SK-N-SH treated with all-trans-retinoic acid at 6 μM for 48 hours (cell line): ENCODE measurements at regions not wholly inside any gene's neighbourhood (a gene's known extent, or its start where the extent isn't known, plus 50 kb on each side); places are given as distances from the start of the nearest gene placed in this dataset.

Experiments used
- ATAC-seq: fragments of 200-7000 bp; cut with Tn5 transposase; 3 replicates; pipeline ENCODE4 v1.9.1; 2020; ENCODE audit warnings: mild to moderate bottlenecking, moderate library complexity
- ARNTL ChIP-seq: fragments of 450-650 bp; formaldehyde crosslinking; IDR thresholded peaks from 2 replicates; pipeline ENCODE4 v1.5.0; 2020; ENCODE audit warnings: low read depth, mild to moderate bottlenecking, moderate library complexity, borderline replicate concordance
- BACH2 ChIP-seq: fragments of 250-450 bp; sonication (Bioruptor Pico); IDR thresholded peaks from 2 replicates; pipeline ENCODE4 v1.9.0; 2021; ENCODE audit warnings: mild to moderate bottlenecking, borderline replicate concordance
- CSDC2 ChIP-seq: fragments of 250-450 bp; sonication (Bioruptor Pico); IDR thresholded peaks from 2 replicates; pipeline ENCODE4 v1.5.0; 2020; ENCODE audit warnings: mild to moderate bottlenecking, moderate library complexity
- ISL1 ChIP-seq: fragments of 250-450 bp; sonication (Bioruptor Pico); IDR thresholded peaks from 2 replicates; pipeline ENCODE4 v2.1.2; 2022; ENCODE audit warnings: mild to moderate bottlenecking, moderate library complexity
- OSR1 ChIP-seq: fragments of 250-450 bp; sonication (Bioruptor Pico); IDR thresholded peaks from 2 replicates; pipeline ENCODE4 v1.8.0; 2022; ENCODE audit warnings: moderate library complexity, mild to moderate bottlenecking, inconsistent platforms
- PPARA ChIP-seq: fragments of 250-450 bp; sonication (Bioruptor Pico); IDR thresholded peaks from 2 replicates; pipeline ENCODE4 v1.5.0; 2020; ENCODE audit warnings: mild to moderate bottlenecking, borderline replicate concordance
- RARB ChIP-seq: fragments of 250-450 bp; sonication (Bioruptor Pico); IDR thresholded peaks from 2 replicates; pipeline ENCODE4 v1.8.0; 2021; ENCODE audit warnings: mild to moderate bottlenecking, moderate library complexity
- SNAI2 ChIP-seq: fragments of 250-450 bp; sonication (Bioruptor Pico); IDR thresholded peaks from 2 replicates; pipeline ENCODE4 v1.5.0; 2020; ENCODE audit warnings: mild to moderate bottlenecking, moderate library complexity
- TCF4 ChIP-seq: fragments of 250-450 bp; sonication (Bioruptor Pico); IDR thresholded peaks from 2 replicates; pipeline ENCODE4 v1.8.0; 2021; ENCODE audit warnings: mild to moderate bottlenecking, moderate library complexity, borderline replicate concordance
- TOX ChIP-seq: fragments of 250-450 bp; sonication (Bioruptor Pico); IDR thresholded peaks from 2 replicates; pipeline ENCODE4 v1.8.0; 2021; ENCODE audit warnings: mild to moderate bottlenecking, moderate library complexity, borderline replicate concordance
- ZC3H10 ChIP-seq: fragments of 250-450 bp; sonication (Bioruptor Pico); IDR thresholded peaks from 2 replicates; pipeline ENCODE4 v1.5.1; 2021; ENCODE audit warnings: mild to moderate bottlenecking, moderate library complexity
- ZFP30 ChIP-seq: fragments of 450-650 bp; formaldehyde crosslinking; IDR thresholded peaks from 2 replicates; pipeline ENCODE4 v1.5.0; 2022; ENCODE audit warnings: mild to moderate bottlenecking, moderate library complexity
- ZNF565 ChIP-seq: fragments of 450-650 bp; formaldehyde crosslinking; conservative IDR thresholded peaks from 2 replicates; pipeline ENCODE4 v1.5.0; 2020; ENCODE audit warnings: low read depth, mild to moderate bottlenecking, moderate library complexity
- ZNF70 ChIP-seq: fragments of 450-650 bp; formaldehyde crosslinking; IDR thresholded peaks from 2 replicates; pipeline ENCODE4 v1.5.0; 2020; ENCODE audit warnings: mild to moderate bottlenecking, moderate library complexity
- ZNF8 ChIP-seq: fragments of 450-650 bp; formaldehyde crosslinking; IDR thresholded peaks from 2 replicates; pipeline ENCODE4 v1.5.0; 2020; ENCODE audit warnings: mild to moderate bottlenecking, moderate library complexity
- TF ChIP-seq, protein P1 (sequence below): fragments of 250-450 bp; sonication (Bioruptor Pico); IDR thresholded peaks from 2 replicates; pipeline ENCODE4 v1.5.1; 2021; ENCODE audit warnings: mild to moderate bottlenecking, moderate library complexity
- TF ChIP-seq, protein P2 (sequence below): fragments of 250-450 bp; sonication (Bioruptor Pico); IDR thresholded peaks from 2 replicates; pipeline ENCODE4 v1.5.1; 2020; ENCODE audit warnings: low read depth, mild to moderate bottlenecking, moderate library complexity
- TF ChIP-seq, protein P3 (sequence below): fragments of 250-450 bp; sonication (Bioruptor Pico); IDR thresholded peaks from 2 replicates; pipeline ENCODE4 v1.5.0; 2020; ENCODE audit warnings: mild to moderate bottlenecking, moderate library complexity
- TF ChIP-seq, protein P4 (sequence below): fragments of 250-450 bp; sonication (Bioruptor Pico); IDR thresholded peaks from 2 replicates; pipeline ENCODE4 v1.8.0; 2020; ENCODE audit warnings: mild to moderate bottlenecking, moderate library complexity, borderline replicate concordance

DNA sequence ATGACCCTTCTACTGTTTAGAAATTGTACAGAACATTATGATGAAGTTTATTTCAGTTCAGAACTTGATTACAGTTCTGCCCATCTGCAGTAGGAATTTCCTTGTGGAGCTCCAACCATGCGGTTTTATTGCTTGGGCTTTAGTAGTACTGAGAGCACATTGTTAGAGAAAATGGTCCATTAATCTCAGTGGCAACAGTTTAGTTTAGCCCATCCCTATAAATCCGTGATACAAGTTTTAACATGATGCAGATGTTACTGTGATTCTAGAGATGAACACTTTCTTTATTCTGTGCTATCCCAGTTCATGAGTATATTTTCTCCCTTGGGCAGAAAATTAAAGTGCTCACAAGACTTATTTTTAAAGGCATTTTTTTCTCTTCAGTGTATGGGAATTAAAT lies 84.8 kb upstream of the FZD8 start:
- ATAC-seq = no peak
- TF ChIP-seq ISL1 (CRISPR knock-in tag) = no peak
- no peak for TF ChIP-seq OSR1
- TF ChIP-seq RARB = no peak
- TF ChIP-seq, protein P1, sequence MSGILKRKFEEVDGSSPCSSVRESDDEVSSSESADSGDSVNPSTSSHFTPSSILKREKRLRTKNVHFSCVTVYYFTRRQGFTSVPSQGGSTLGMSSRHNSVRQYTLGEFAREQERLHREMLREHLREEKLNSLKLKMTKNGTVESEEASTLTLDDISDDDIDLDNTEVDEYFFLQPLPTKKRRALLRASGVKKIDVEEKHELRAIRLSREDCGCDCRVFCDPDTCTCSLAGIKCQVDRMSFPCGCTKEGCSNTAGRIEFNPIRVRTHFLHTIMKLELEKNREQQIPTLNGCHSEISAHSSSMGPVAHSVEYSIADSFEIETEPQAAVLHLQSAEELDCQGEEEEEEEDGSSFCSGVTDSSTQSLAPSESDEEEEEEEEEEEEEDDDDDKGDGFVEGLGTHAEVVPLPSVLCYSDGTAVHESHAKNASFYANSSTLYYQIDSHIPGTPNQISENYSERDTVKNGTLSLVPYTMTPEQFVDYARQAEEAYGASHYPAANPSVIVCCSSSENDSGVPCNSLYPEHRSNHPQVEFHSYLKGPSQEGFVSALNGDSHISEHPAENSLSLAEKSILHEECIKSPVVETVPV (CRISPR knock-in tag) = no peak
- no peak for TF ChIP-seq BACH2 (CRISPR knock-in tag)
- TF ChIP-seq, protein P2, sequence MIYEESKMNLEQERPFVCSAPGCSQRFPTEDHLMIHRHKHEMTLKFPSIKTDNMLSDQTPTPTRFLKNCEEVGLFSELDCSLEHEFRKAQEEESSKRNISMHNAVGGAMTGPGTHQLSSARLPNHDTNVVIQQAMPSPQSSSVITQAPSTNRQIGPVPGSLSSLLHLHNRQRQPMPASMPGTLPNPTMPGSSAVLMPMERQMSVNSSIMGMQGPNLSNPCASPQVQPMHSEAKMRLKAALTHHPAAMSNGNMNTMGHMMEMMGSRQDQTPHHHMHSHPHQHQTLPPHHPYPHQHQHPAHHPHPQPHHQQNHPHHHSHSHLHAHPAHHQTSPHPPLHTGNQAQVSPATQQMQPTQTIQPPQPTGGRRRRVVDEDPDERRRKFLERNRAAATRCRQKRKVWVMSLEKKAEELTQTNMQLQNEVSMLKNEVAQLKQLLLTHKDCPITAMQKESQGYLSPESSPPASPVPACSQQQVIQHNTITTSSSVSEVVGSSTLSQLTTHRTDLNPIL = no peak
- no peak for TF ChIP-seq SNAI2 (CRISPR knock-in tag)
- TF ChIP-seq, protein P3, sequence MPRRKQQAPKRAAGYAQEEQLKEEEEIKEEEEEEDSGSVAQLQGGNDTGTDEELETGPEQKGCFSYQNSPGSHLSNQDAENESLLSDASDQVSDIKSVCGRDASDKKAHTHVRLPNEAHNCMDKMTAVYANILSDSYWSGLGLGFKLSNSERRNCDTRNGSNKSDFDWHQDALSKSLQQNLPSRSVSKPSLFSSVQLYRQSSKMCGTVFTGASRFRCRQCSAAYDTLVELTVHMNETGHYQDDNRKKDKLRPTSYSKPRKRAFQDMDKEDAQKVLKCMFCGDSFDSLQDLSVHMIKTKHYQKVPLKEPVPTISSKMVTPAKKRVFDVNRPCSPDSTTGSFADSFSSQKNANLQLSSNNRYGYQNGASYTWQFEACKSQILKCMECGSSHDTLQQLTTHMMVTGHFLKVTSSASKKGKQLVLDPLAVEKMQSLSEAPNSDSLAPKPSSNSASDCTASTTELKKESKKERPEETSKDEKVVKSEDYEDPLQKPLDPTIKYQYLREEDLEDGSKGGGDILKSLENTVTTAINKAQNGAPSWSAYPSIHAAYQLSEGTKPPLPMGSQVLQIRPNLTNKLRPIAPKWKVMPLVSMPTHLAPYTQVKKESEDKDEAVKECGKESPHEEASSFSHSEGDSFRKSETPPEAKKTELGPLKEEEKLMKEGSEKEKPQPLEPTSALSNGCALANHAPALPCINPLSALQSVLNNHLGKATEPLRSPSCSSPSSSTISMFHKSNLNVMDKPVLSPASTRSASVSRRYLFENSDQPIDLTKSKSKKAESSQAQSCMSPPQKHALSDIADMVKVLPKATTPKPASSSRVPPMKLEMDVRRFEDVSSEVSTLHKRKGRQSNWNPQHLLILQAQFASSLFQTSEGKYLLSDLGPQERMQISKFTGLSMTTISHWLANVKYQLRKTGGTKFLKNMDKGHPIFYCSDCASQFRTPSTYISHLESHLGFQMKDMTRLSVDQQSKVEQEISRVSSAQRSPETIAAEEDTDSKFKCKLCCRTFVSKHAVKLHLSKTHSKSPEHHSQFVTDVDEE (CRISPR knock-in tag) = no peak
- no peak for TF ChIP-seq TCF4 (CRISPR knock-in tag)
- TF ChIP-seq TOX (CRISPR knock-in tag) = no peak

DNA sequence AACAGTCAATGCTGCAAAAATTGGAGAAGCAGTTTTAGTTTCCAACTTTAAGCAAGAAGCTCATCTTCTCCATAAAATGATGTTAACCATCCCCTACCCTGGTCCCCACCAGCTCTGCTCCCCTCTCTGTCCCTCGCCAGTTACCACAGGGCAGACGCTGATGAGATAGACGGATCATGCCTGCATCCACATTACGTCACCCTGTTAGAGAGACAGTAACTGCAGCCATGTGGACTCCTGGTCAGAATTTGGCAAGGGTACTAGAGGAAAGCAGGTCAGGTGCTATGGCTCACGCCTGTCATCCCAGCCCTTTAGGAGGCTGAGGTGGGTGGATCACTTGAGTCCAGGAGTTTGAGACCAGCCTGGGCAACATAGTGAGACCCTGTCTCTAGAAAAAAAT lies 81.9 kb upstream of the FZD8 start:
- TF ChIP-seq RARB (no peak), PPARA (CRISPR knock-in tag) (no peak), ZC3H10 (CRISPR knock-in tag) (no peak), ZNF8 (CRISPR knock-in tag) (no peak), BACH2 (CRISPR knock-in tag) (no peak), ZNF70 (CRISPR knock-in tag) (no peak), ARNTL (CRISPR knock-in tag) (no peak), CSDC2 (CRISPR knock-in tag) (no peak), ZNF565 (CRISPR knock-in tag) (no peak), ZFP30 (CRISPR knock-in tag) (no peak), ISL1 (CRISPR knock-in tag) (no peak), TOX (CRISPR knock-in tag) (no peak)
- TF ChIP-seq, protein P4, sequence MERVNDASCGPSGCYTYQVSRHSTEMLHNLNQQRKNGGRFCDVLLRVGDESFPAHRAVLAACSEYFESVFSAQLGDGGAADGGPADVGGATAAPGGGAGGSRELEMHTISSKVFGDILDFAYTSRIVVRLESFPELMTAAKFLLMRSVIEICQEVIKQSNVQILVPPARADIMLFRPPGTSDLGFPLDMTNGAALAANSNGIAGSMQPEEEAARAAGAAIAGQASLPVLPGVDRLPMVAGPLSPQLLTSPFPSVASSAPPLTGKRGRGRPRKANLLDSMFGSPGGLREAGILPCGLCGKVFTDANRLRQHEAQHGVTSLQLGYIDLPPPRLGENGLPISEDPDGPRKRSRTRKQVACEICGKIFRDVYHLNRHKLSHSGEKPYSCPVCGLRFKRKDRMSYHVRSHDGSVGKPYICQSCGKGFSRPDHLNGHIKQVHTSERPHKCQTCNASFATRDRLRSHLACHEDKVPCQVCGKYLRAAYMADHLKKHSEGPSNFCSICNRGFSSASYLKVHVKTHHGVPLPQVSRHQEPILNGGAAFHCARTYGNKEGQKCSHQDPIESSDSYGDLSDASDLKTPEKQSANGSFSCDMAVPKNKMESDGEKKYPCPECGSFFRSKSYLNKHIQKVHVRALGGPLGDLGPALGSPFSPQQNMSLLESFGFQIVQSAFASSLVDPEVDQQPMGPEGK (CRISPR knock-in tag) = no peak
- TF ChIP-seq, protein P3 (CRISPR knock-in tag) = no peak
- TF ChIP-seq, protein P2 = no peak
- ATAC-seq = no peak
